Effector memory CD4-positive, alpha-beta T cell (primary cell): ENCODE measurements at regions not wholly inside any gene's neighbourhood (a gene's known extent, or its start where the extent isn't known, plus 50 kb on each side); places are given as distances from the start of the nearest gene placed in this dataset.

Experiments
- DNase-seq, 3 donors: peaks; one replicate each; pipeline ENCODE4 v3.0.0-alpha.2; 2020
- H3K27ac ChIP-seq: 2 replicates; pipeline ENCODE4 v1.7.0; 2013; ENCODE audit warnings: mild to moderate bottlenecking, low read length, moderate library complexity; ENCODE audit not compliant: insufficient read depth, poor library complexity, severe bottlenecking
- H3K27me3 ChIP-seq: replicated peaks from 2 replicates; pipeline ENCODE4 v1.7.0; 2013; ENCODE audit warnings: mild to moderate bottlenecking, low read length; ENCODE audit not compliant: insufficient read depth, control insufficient read depth, poor library complexity, severe bottlenecking
- H3K36me3 ChIP-seq: 2 replicates; pipeline ENCODE4 v1.7.0; 2013; ENCODE audit warnings: mild to moderate bottlenecking, low read length, moderate library complexity; ENCODE audit not compliant: control insufficient read depth, insufficient read depth
- H3K4me1 ChIP-seq: 2 replicates; pipeline ENCODE4 v1.7.0; 2013; ENCODE audit warnings: low read length, mild to moderate bottlenecking; ENCODE audit not compliant: control insufficient read depth, insufficient read depth, poor library complexity, severe bottlenecking
- H3K4me3 ChIP-seq: 2 replicates; pipeline ENCODE4 v1.7.0; 2013; ENCODE audit warnings: low read length, low read depth, mild to moderate bottlenecking; ENCODE audit not compliant: insufficient read depth, poor library complexity, severe bottlenecking
- H3K9me3 ChIP-seq: 2 replicates; pipeline ENCODE4 v1.7.0; 2013; ENCODE audit warnings: mild to moderate bottlenecking, low read length, moderate library complexity; ENCODE audit not compliant: control insufficient read depth

DNA sequence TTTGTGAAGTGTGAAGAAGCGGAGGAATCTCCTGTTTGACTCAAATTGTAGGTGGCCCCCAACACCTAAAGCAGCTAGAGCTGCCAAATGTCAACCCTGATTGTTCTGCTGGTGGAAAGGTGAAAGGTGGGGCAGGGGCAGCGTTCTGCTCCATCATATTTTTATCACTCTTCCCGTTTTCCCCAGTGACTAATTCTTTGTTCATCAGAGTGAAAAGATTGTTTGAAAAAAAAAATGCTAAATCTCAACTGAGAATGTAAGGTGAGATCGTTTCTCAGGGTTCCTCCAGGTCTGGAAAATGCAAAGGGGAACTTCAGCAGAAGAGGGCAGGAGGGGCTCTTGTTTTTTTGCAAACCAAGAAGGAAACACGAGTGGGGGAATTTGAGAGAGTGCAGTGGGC is 137.7 kb downstream of the MN1 start:
- H3K4me3 ChIP-seq, result no peak overlapping the region
- no peak for DNase-seq
- H3K36me3 ChIP-seq, result no peaks in the 10 kb centered on the region
- no peaks in the 10 kb centered on the region for H3K9me3 ChIP-seq
- H3K27ac ChIP-seq, result no peak overlapping the region
- H3K4me1 ChIP-seq, result no peaks in the 10 kb centered on the region
- no peaks in the 10 kb centered on the region for H3K27me3 ChIP-seq

DNA sequence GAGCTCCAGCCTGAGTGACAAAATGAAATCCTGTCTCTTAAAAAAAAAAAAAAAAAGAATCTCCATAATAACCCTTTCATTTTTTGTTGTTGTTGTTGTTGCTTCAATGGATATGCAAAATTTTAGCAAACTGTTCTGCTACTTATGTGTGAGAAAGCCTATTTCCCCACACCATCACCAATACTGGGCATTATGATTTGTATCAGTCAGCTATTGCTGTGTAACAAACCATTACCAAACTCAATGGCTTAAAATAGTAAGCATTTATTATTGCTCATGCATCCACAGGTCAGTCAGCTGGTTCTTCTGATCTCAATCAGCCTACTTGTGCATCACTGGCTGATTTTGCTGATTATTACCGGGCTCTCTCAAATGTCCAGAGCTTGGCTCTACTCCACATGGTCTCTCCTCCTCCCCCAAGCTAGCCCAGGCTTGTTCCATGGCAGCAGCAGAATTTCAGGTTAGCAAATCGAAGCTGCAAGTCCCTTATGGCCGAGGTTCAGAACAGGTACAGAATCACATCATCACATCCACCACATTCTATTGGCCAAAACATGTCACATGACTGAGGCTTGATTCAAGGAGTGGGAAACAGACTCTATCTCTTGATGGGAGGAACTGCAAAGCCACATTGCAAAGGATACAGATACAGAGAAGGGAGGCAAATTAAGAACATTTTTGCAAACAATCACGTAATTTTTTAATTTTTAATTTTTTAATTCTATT is 135.1 kb downstream of the MN1 start:
- no peak overlapping the region for H3K4me3 ChIP-seq
- peaks cover 4% of the 10 kb centered on the region for H3K27me3 ChIP-seq
- no peak overlapping the region for H3K27ac ChIP-seq
- H3K36me3 ChIP-seq, result no peaks in the 10 kb centered on the region
- DNase-seq, result no peak
- H3K4me1 ChIP-seq, result no peaks in the 10 kb centered on the region
- H3K9me3 ChIP-seq, result no peaks in the 10 kb centered on the region

DNA sequence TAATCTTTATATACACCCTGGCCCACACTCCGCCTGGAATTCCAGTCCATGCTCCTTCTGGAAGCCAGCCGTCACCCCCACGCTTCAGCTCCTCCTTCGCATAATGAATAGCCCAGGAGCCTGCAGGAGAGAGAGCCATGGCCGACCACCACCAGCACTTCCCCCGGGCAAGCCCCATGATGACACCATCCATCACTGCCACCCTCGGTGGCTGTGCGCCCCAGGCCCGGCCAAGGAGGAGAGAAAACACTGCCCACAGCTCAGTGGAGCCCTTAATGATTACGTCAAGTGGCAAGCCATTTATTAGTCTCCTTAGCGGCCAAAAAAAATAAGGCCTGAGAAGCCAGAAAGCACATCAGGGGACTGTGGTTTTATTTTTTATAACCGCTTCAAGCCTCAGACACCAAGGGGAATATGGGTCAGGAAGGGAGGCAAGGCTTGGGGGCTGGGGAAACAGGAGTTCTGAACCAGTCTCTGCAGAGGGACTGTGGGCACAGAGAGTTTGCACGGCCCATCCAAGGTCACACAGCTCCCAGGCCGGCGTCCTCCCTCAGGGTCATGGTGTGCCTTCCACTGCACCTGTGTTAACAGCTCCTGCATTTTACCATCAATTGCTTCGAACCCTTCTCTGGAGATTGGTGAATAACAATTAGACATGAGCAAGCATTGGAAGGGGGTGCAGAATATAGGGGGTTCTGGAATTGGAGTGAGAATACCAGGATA is 134.3 kb downstream of the MN1 start:
- Histone ChIP-seq H3K27ac (no peak overlapping the region), H3K4me3 (no peak overlapping the region), H3K36me3 (no peaks in the 10 kb centered on the region), H3K9me3 (no peaks in the 10 kb centered on the region), H3K4me1 (no peaks in the 10 kb centered on the region), H3K27me3 (peaks cover 4% of the 10 kb centered on the region)
- no peak for DNase-seq

DNA sequence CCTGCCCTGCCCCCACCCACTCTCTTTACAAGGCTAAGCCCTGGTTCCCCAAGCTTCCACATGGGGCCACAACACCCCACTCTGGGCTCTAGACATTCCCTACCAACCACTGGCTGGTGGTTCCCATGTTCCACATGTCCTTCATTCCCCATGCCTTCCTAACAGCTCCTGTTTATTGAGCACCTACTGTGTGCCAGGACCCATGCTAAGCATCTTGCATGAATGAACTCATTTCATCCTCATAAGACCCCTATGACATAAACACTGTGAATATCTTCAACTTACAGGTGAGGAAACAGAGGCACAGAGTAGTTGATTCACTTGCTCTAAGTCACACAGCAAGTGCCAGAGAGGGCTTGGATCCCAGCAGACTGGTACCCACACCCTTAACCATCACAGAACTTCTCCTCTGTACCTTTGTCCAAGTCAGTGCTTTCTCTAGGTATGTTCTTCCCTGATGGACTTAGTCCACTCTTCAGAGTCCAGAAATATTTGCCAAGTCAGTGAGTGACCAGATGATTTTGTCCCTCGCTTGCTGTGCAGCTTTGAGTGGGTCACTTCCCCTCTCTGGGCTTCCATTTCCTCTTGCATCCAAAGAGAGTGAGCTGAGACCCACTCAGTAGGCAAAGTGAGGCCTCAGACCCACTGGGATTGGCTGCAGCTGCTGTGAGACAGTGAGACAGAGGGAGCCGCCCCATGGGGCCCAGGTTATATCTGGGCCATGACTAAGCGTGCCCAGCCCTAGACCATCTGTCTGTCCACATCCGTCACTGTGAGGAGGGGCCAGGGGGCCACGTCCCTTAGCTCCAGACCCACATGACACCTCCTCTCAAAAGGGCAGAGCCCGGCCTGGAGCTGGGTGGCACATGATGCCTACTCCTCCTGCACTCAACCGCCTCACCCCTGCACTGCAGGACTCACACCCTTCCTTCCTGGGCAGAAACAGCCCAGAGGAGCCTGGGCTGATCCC is 132.4 kb downstream of the MN1 start:
- Histone ChIP-seq H3K27ac (no peak overlapping the region), H3K9me3 (no peaks in the 10 kb centered on the region), H3K27me3 (peaks cover 4% of the 10 kb centered on the region), H3K4me3 (no peak overlapping the region), H3K36me3 (no peaks in the 10 kb centered on the region), H3K4me1 (no peaks in the 10 kb centered on the region)
- DNase-seq, result no peak

DNA sequence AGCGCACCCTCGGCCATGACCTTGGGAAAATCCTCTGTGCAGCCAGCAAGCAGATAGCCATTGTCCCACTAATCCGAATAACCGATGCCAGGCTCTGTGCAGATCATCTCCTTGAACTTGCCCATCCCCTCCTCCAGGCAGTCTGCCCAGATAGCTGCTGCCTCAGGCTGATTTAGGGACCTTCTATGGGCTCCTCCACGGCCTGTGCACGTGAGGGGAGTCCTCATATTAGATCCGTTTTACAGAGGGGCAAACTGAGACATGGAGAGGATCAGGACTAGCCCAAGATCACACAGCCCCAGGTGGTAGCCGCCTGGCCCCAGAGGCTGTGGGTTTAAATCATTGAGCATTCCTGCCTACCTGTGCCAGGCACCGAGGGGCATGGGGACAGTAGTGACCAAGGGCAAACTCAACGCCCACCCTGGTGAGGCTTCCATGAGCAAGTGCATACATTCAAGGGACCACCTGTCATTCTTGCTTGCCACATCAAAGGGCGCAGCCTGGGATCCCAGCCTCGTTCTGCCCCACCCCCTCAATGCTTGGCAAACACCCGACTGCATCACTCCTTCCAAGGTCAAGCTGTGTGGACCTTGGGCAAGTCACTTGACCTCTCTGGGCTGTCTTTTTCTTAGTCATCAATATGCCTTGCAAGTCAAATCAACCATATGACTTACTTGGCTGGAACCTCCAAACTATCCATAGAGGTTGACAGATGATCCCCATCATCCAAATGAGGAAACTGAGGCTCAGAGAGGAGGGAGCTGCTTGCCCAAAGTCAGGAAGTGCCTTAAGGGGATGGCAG is 131.6 kb downstream of the MN1 start:
- H3K4me1 ChIP-seq, result no peaks in the 10 kb centered on the region
- H3K36me3 ChIP-seq, result no peaks in the 10 kb centered on the region
- no peak overlapping the region for H3K27ac ChIP-seq
- H3K27me3 ChIP-seq, result peaks cover 4% of the 10 kb centered on the region
- H3K9me3 ChIP-seq, result no peaks in the 10 kb centered on the region
- H3K4me3 ChIP-seq, result no peak overlapping the region
- DNase-seq, result no peak

DNA sequence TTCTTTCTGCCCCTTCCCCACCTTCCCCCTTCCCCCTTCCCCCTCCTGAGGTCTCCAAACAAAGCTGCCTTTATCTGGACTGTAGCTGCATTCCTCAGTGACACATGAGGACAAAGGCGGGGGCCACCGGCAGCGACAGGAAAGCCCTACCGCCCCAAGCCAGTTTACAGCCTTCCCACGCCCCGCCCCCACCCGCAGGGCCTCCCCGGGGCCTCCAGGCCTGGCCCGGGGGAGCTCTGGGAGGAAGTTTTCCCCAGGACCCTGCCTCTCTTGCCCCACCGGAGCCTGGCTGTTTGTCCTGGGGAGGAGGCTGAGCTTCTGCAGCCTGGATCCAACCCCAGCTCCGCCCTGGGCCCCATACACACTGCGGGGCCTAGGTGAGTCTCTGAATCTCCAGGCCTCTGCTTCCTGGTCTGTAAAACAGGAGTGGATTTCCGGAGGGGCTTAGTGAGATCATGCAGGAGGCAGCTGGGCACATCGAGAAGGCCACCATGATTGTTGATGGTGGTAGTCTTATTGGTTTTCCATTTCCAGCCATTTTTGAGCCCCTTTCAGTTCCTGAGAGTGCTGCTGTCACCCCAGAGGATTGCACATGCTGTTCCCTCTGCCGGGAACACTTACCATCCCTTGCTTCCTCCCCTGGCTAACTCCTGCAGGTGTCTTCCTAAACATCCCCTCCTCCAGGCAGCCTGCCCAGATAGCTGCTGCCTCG is 130.7 kb downstream of the MN1 start:
- DNase-seq, result no peak
- Histone ChIP-seq H3K27me3 (peaks cover 4% of the 10 kb centered on the region), H3K4me3 (no peak overlapping the region), H3K36me3 (no peaks in the 10 kb centered on the region), H3K9me3 (no peaks in the 10 kb centered on the region), H3K4me1 (no peaks in the 10 kb centered on the region), H3K27ac (no peak overlapping the region)

DNA sequence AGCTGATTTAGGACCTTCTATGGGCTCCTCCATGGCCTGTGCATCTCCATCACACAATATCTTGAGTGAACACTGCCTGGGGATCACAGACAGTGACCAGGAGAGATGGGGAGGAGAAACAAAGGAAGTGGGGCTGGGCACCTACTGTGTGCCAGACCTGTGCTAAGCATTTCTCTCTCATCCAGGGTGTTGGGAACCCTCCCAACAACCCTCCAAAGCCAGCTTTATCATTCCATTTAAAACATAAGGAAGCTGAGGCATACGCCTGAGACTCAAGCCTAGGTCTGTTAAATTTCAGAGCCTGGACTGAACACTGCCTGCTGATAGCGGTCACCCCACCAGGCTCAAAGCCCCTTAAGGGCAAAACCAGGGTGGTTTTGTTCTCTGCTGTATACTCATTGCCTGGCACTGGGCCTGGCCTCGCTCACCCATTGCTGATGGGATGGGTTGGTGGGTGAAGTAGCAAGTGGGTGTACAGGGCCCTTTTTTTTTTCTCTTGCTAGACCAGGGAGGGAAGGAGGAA is 130.1 kb downstream of the MN1 start:
- Histone ChIP-seq H3K27ac (no peak overlapping the region), H3K4me1 (no peaks in the 10 kb centered on the region), H3K4me3 (no peak overlapping the region), H3K27me3 (peaks cover 4% of the 10 kb centered on the region), H3K9me3 (no peaks in the 10 kb centered on the region), H3K36me3 (no peaks in the 10 kb centered on the region)
- DNase-seq, result no peak

DNA sequence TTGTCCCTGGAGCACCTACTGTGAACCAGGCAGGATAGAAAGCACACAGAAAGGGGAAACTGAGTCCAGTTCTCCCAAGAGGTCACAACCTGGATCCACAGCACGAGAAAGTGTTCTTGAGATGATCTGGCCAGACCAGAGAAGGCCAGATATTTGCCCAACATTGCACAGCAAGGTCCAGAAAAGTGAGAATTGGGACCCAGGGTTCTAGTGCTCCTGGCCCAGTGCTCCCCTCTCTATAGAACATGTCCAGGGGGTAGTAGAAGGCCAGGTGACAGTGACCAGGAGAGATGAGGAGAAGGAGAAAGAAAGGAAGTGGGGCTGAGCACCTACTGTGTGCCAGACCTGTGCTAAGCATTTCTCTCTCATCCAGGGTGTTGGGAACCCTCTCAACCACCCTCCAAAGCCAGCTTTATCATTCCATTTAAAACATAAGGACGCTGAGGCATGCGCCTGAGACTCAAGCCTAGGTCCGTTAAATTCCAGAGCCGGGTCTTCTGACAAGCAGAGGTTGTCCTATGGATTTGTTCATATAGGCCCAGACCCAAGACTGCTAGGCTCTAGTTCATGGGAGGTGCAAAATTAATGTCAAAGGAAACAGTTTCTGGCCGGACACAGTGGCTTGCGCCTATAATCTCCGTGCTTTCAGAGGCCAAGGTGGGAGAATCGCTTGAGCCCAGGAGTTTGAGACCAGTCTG is 128.7 kb downstream of the MN1 start:
- Histone ChIP-seq H3K4me1 (no peaks in the 10 kb centered on the region), H3K36me3 (no peaks in the 10 kb centered on the region), H3K9me3 (no peaks in the 10 kb centered on the region), H3K27me3 (peaks cover 4% of the 10 kb centered on the region), H3K27ac (no peak overlapping the region), H3K4me3 (no peak overlapping the region)
- no peak for DNase-seq
